Epidermal melanocyte (primary cell): ENCODE measurements at regions not wholly inside any gene's neighbourhood (a gene's known extent, or its start where the extent isn't known, plus 50 kb on each side); places are given as distances from the start of the nearest gene placed in this dataset.
"Not testable (repeated sequence)": the region's sequence is repeated elsewhere in the genome, so short reads cannot be mapped to it uniquely, and the experiment has no call there.

Source experiments
- DNase-seq: peaks from one replicate; pipeline ENCODE4 v3.0.0; 2011; ENCODE audit warnings: low spot score; ENCODE audit not compliant: insufficient read length

GRCh38 chr14:43872752-43873655 is 634.1 kb downstream of the FSCB start:
- DNase-seq: no peak

- DNase-seq: no peak
These were observed 634.9 kb downstream of the FSCB start for GRCh38 chr14:43872222-43872621.

GRCh38 chr14:43858981-43859380 is 648.1 kb downstream of the FSCB start:
- no peak for DNase-seq

- no peak for DNase-seq
These were observed 651.5 kb downstream of the FSCB start for GRCh38 chr14:43855556-43855955.

- no peak for DNase-seq
These were observed 653.5 kb downstream of the FSCB start for GRCh38 chr14:43853541-43853940.

- DNase-seq: no peak
These were observed 703.9 kb downstream of the FSCB start for GRCh38 chr14:43803076-43803689.

- DNase-seq: no peak
These were observed 711.4 kb downstream of the FSCB start for GRCh38 chr14:43795600-43796228.

GRCh38 chr14:43793579-43793978 is 713.5 kb downstream of the FSCB start:
- DNase-seq: no peak

GRCh38 chr14:43792980-43793379 is 714.1 kb downstream of the FSCB start:
- DNase-seq: no peak

- no peak for DNase-seq
These were observed 716.4 kb downstream of the FSCB start for GRCh38 chr14:43790681-43791080.

- DNase-seq: no peak
These were observed 717.6 kb downstream of the FSCB start for GRCh38 chr14:43789458-43789857.

- DNase-seq: no peak
These were observed 720.9 kb downstream of the FSCB start for GRCh38 chr14:43786066-43786762.

GRCh38 chr14:43784432-43784831 is 722.7 kb downstream of the FSCB start:
- not testable (repeated sequence) for DNase-seq

- DNase-seq: no peak
These were observed 728.0 kb downstream of the FSCB start for GRCh38 chr14:43778937-43779639.

- DNase-seq: no peak
These were observed 728.5 kb downstream of the FSCB start for GRCh38 chr14:43778570-43778936.

GRCh38 chr14:43765474-43765873 is 741.6 kb downstream of the FSCB start:
- no peak for DNase-seq

- no peak for DNase-seq
These were observed 742.6 kb downstream of the FSCB start for GRCh38 chr14:43764433-43764832.

- no peak for DNase-seq
These were observed 751.4 kb downstream of the FSCB start for GRCh38 chr14:43755707-43756106.

- no peak for DNase-seq
These were observed 752.2 kb downstream of the FSCB start for GRCh38 chr14:43754838-43755237.

- no peak for DNase-seq
These were observed 761.3 kb downstream of the FSCB start for GRCh38 chr14:43745746-43746145.

- DNase-seq: no peak
These were observed 771.2 kb downstream of the FSCB start for GRCh38 chr14:43735932-43736331.
